H1 (cell line): ENCODE measurements at regions not wholly inside any gene's neighbourhood (a gene's known extent, or its start where the extent isn't known, plus 50 kb on each side); places are given as distances from the start of the nearest gene placed in this dataset.

ENCODE experiments used
- CTCF ChIA-PET: fragments of 300-600 bp; sonication (Branson Sonifier 250); formaldehyde crosslinking; loops from one replicate; lab custom pipeline; 2021; ENCODE audit not compliant: partially characterized antibody; lab: Charles Lee
- POLR2A ChIA-PET: fragments of 300-600 bp; sonication (Branson Sonifier 250); formaldehyde crosslinking; loops from one replicate; lab custom pipeline; 2021; ENCODE audit warnings: inconsistent platforms; ENCODE audit not compliant: partially characterized antibody; lab: Charles Lee
- DNase-seq, 2 experiments: peaks; one replicate each; pipeline versions ENCODE4 v3.0.0 to v3.0.0-alpha.2; 2010 to 2022; ENCODE audit warnings: low spot score in 2 of 2, low read depth in 1 of 2, mixed read lengths in 1 of 2
- FAIRE-seq: peaks from 2 replicates; lab custom pipeline; 2011; peaks lifted over from hg19 to GRCh38; lab: Jason Lieb, UNC
- H2AFZ ChIP-seq: 2 replicates; pipeline ENCODE4 v1.8.1; 2012; ENCODE audit warnings: low read length, inconsistent platforms
- H2AK5ac ChIP-seq: 2 replicates; pipeline ENCODE4 v1.6.1; 2013; ENCODE audit warnings: low read depth, low read length
- H2BK120ac ChIP-seq: replicated peaks from 2 replicates; pipeline ENCODE3; 2013; ENCODE audit warnings: low read depth, low read length, inconsistent platforms
- H2BK12ac ChIP-seq: 2 replicates; pipeline ENCODE4 v1.6.1; 2013; ENCODE audit warnings: low read depth, low read length
- H2BK15ac ChIP-seq: 2 replicates; pipeline ENCODE4 v1.6.1; 2013; ENCODE audit warnings: low read length
- H2BK20ac ChIP-seq: 2 replicates; pipeline ENCODE4 v1.6.1; 2013; ENCODE audit warnings: low read length
- H2BK5ac ChIP-seq: 2 replicates; pipeline ENCODE4 v1.6.1; 2013; ENCODE audit warnings: low read depth, low read length
- H3K14ac ChIP-seq: 2 replicates; pipeline ENCODE4 v1.6.1; 2013; ENCODE audit warnings: inconsistent platforms; ENCODE audit not compliant: insufficient read length
- H3K18ac ChIP-seq: 2 replicates; pipeline ENCODE4 v1.6.1; 2013; ENCODE audit warnings: low read length; ENCODE audit errors: extremely low read depth
- H3K23ac ChIP-seq: 2 replicates; pipeline ENCODE4 v1.6.1; 2013; ENCODE audit warnings: inconsistent platforms; ENCODE audit not compliant: insufficient read length
- H3K23me2 ChIP-seq: 2 replicates; pipeline ENCODE4 v1.6.1; 2013; ENCODE audit warnings: low read depth, low read length
- H3K27ac ChIP-seq: 2 replicates; pipeline ENCODE4 v1.6.1; 2011; ENCODE audit warnings: low read depth, low read length, inconsistent platforms
- H3K27me3 ChIP-seq, 4 experiments: replicated peaks in 1 of 4; 1 replicate in 1 of 4; 2 replicates in 3 of 4; pipeline versions ENCODE4 v1.6.1 to v1.8.1; 2011 to 2013; ENCODE audit warnings: low read length in 3 of 4, mild to moderate bottlenecking in 3 of 4, inconsistent platforms in 2 of 4, mixed read lengths in 2 of 4, moderate library complexity in 1 of 4; ENCODE audit not compliant: control insufficient read depth in 3 of 4, insufficient read depth in 3 of 4; ENCODE audit errors: extremely low read depth in 1 of 4
- H3K36me3 ChIP-seq, 4 experiments: 2 replicates each; pipeline versions ENCODE4 v1.6.1 to v1.8.1; 2011 to 2013; ENCODE audit warnings: mild to moderate bottlenecking in 4 of 4, low read length in 3 of 4, moderate library complexity in 2 of 4, control low read depth in 1 of 4, inconsistent platforms in 1 of 4; ENCODE audit not compliant: insufficient read depth in 4 of 4, control insufficient read depth in 2 of 4
- H3K4ac ChIP-seq: replicated peaks from 2 replicates; pipeline ENCODE3; 2013; ENCODE audit warnings: low read length, low read depth, mixed read lengths, inconsistent platforms; ENCODE audit not compliant: insufficient read length
- H3K4me1 ChIP-seq, 4 experiments: replicated peaks in 1 of 4; 1 replicate in 1 of 4; 2 replicates in 3 of 4; pipeline versions ENCODE4 v1.6.1 to v1.8.1; 2011 to 2013; ENCODE audit warnings: low read length in 3 of 4, inconsistent platforms in 2 of 4, mixed read lengths in 1 of 4; ENCODE audit not compliant: insufficient read depth in 4 of 4, control insufficient read depth in 3 of 4
- H3K4me2 ChIP-seq, 2 experiments: 2 replicates each; pipeline versions ENCODE4 v1.6.1 to v1.8.1; 2011 to 2013; ENCODE audit warnings: low read depth in 2 of 2, low read length in 2 of 2, control low read depth in 1 of 2, inconsistent platforms in 1 of 2, mild to moderate bottlenecking in 1 of 2; ENCODE audit not compliant: insufficient read depth in 1 of 2
- H3K4me3 ChIP-seq, 4 experiments: fragments of 200-600, 300-600 bp in 1 of 4; sonication (generic), shearing (Covaris generic), sonication (Bioruptor Twin) in 1 of 4; 2 replicates each; pipeline versions ENCODE4 v1.5.1 to v1.8.1; 2011 to 2016; ENCODE audit warnings: low read length in 4 of 4, low read depth in 3 of 4, control low read depth in 2 of 4, inconsistent platforms in 2 of 4, mild to moderate bottlenecking in 2 of 4, mixed read lengths in 1 of 4, moderate library complexity in 1 of 4; ENCODE audit not compliant: insufficient read depth in 2 of 4; ENCODE audit errors: extremely low read depth in 1 of 4
- H3K56ac ChIP-seq: replicated peaks from 2 replicates; pipeline ENCODE3; 2013; ENCODE audit warnings: low read depth, mild to moderate bottlenecking, mixed read lengths, low read length, inconsistent platforms; ENCODE audit not compliant: insufficient read length
- H3K79me1 ChIP-seq: 2 replicates; pipeline ENCODE4 v1.6.1; 2013; ENCODE audit warnings: low read depth, low read length, control low read depth
- H3K79me2 ChIP-seq, 2 experiments: 2 replicates each; pipeline versions ENCODE4 v1.6.1 to v1.8.1; 2012 to 2013; ENCODE audit warnings: low read length in 2 of 2, mild to moderate bottlenecking in 2 of 2, inconsistent platforms in 1 of 2; ENCODE audit not compliant: insufficient read depth in 2 of 2, control insufficient read depth in 1 of 2
- H3K9ac ChIP-seq, 4 experiments: replicated peaks in 1 of 4; 1 replicate in 1 of 4; 2 replicates in 3 of 4; pipeline versions ENCODE4 v1.6.1 to v1.8.1; 2011 to 2013; ENCODE audit warnings: low read depth in 3 of 4, low read length in 3 of 4, control low read depth in 2 of 4, mild to moderate bottlenecking in 2 of 4, moderate library complexity in 2 of 4, inconsistent platforms in 1 of 4; ENCODE audit errors: extremely low read depth in 1 of 4
- H3K9me3 ChIP-seq, 2 experiments: 2 replicates each; pipeline versions ENCODE4 v1.6.1 to v1.8.1; 2012 to 2013; ENCODE audit warnings: mild to moderate bottlenecking in 2 of 2, moderate library complexity in 2 of 2, control low read depth in 1 of 2, inconsistent platforms in 1 of 2, low read depth in 1 of 2, low read length in 1 of 2, mixed read lengths in 1 of 2; ENCODE audit not compliant: insufficient read depth in 2 of 2
- H4K20me1 ChIP-seq, 2 experiments: replicated peaks in 1 of 2; 2 replicates each; pipeline versions ENCODE3 to v1.8.1; 2011 to 2013; ENCODE audit warnings: inconsistent platforms in 2 of 2, low read length in 2 of 2, mild to moderate bottlenecking in 1 of 2; ENCODE audit not compliant: insufficient read depth in 2 of 2, control insufficient read depth in 1 of 2
- H4K5ac ChIP-seq: 2 replicates; pipeline ENCODE4 v1.6.1; 2013; ENCODE audit warnings: low read length, low read depth, mixed read lengths, inconsistent platforms; ENCODE audit not compliant: insufficient read length
- H4K8ac ChIP-seq: 2 replicates; pipeline ENCODE4 v1.8.0; 2013; ENCODE audit warnings: mild to moderate bottlenecking, moderate library complexity, low read length, inconsistent platforms; ENCODE audit not compliant: insufficient read depth; ENCODE audit errors: extremely low read depth
- H4K91ac ChIP-seq: replicated peaks from 2 replicates; pipeline ENCODE3; 2013; ENCODE audit warnings: low read length, mixed read lengths, inconsistent platforms; ENCODE audit not compliant: insufficient read length
- BACH1 ChIP-seq: IDR thresholded peaks from 2 replicates; pipeline ENCODE4 v1.6.1; 2012; ENCODE audit warnings: low read length, improper control_type of control experiment
- BCL11A ChIP-seq, 2 experiments: IDR thresholded peaks; one replicate each; pipeline ENCODE4 v1.6.1; 2011; ENCODE audit warnings: low read depth in 2 of 2, low read length in 2 of 2, mild to moderate bottlenecking in 2 of 2
- CHD1 ChIP-seq: IDR thresholded peaks from 2 replicates; pipeline ENCODE4 v1.6.1; 2012; ENCODE audit warnings: low read depth, low read length, improper control_type of control experiment
- FOSL1 ChIP-seq: IDR thresholded peaks from 2 replicates; pipeline ENCODE4 v1.6.1; 2011; ENCODE audit warnings: mild to moderate bottlenecking, low read depth, low read length, moderate library complexity; ENCODE audit not compliant: insufficient read depth
- HDAC2 ChIP-seq, 2 experiments: fragments of 300-600 bp in 1 of 2; sonication (generic) in 1 of 2; IDR thresholded peaks; 2 replicates each; pipeline ENCODE4 v1.6.1; 2011 to 2012; ENCODE audit warnings: low read depth in 2 of 2, low read length in 2 of 2, mild to moderate bottlenecking in 2 of 2, moderate library complexity in 2 of 2, borderline replicate concordance in 1 of 2, inconsistent platforms in 1 of 2
- NANOG ChIP-seq: IDR thresholded peaks from 2 replicates; pipeline ENCODE4 v1.6.1; 2011; ENCODE audit warnings: low read length, low read depth, mild to moderate bottlenecking, inconsistent platforms; ENCODE audit not compliant: insufficient read depth, poor library complexity, severe bottlenecking
- PHF8 ChIP-seq: fragments of 200-600 bp; sonication (generic); conservative IDR thresholded peaks from 2 replicates; pipeline ENCODE4 v1.7.1; 2012; ENCODE audit warnings: low read depth, mild to moderate bottlenecking, inconsistent platforms, low read length, moderate library complexity
- POLR2A ChIP-seq, 2 experiments: IDR thresholded peaks; 1 replicate in 1 of 2; 2 replicates in 1 of 2; pipeline ENCODE4 v1.6.1; 2011; ENCODE audit warnings: low read depth in 2 of 2, low read length in 2 of 2, mild to moderate bottlenecking in 2 of 2; ENCODE audit errors: control extremely low read depth in 1 of 2
- RFX5 ChIP-seq: IDR thresholded peaks from 2 replicates; pipeline ENCODE4 v1.6.1; 2011; ENCODE audit warnings: low read depth, low read length, improper control_type of control experiment, borderline replicate concordance
- SP4 ChIP-seq: IDR thresholded peaks from 2 replicates; pipeline ENCODE4 v1.6.1; 2012; ENCODE audit warnings: low read length, inconsistent platforms
- TCF12 ChIP-seq: IDR thresholded peaks from 2 replicates; pipeline ENCODE4 v1.6.1; 2011; ENCODE audit warnings: low read depth, mild to moderate bottlenecking, low read length
- WGBS, 2 experiments: shearing (Covaris generic) in 1 of 2; methylation state at CpG; one replicate each; pipeline versions ENCODE4 v1.1.6 to v1.1.7; 2013 to 2015; ENCODE audit warnings: low lambda C conversion rate in 2 of 2, mixed read lengths in 2 of 2, inconsistent platforms in 1 of 2, low coverage in 1 of 2, missing lambda C conversion rate in 1 of 2; ENCODE audit not compliant: insufficient replicate concordance in 2 of 2, insufficient coverage in 1 of 2, insufficient read length in 1 of 2; ENCODE audit errors: extremely low coverage in 1 of 2, missing lambda C conversion rate in 1 of 2; 5-methylcytosine and 5-hydroxymethylcytosine counted together

DNA sequence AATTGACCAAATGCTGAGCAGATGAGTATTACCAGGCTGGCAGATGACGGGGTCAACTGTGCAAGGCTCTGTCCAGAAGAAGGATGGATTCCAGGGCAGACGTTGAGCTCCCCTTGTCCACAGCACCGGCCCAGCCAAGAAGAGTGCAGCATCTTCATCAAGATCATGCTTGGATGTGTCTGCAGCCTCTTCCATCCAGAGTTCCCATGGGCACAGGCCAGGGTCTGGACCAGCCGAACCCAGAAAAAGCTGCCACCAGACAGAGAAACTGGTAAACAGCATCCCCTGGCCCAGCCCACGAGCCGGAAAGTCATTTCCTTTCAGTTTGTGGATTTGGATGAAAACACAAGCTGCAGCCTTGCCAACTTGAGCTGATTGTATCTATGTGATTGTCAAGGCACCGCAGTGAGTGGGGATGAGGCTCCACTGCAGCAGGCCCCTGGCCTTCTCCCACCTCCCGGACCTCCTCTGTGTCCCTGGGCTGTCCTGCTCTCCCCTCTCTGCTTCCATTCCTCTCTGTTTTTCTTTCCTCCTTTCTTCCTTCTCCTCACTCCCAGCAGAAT, 321.8 kb downstream of the TCERG1L start:
- DNase-seq = no peak
- CTCF ChIA-PET = interaction anchor here (0.6 to 1.5 kb wide), 4 partner anchors 20 to 206 kb away, joined by 3 to 6 read pairs (median 4); no protein-coding TSS in a partner anchor
- Histone ChIP-seq H3K23ac (no peak overlapping the region), H3K9ac (no peak overlapping the region), H3K4ac (no peak overlapping the region), H2BK5ac (no peak overlapping the region), H3K27ac (no peak overlapping the region), H3K79me2 (no peaks in the 10 kb centered on the region), H2BK120ac (no peak overlapping the region), H2BK12ac (no peak overlapping the region), H2BK20ac (no peak overlapping the region), H4K91ac (no peak overlapping the region), H3K14ac (no peak overlapping the region), H4K5ac (no peak overlapping the region), H3K4me2 (no peak overlapping the region), H2BK15ac (no peak overlapping the region), H3K4me1 (no peaks in the 10 kb centered on the region), H3K18ac (no peak overlapping the region), H3K56ac (no peak overlapping the region), H3K27me3 (no peaks in the 10 kb centered on the region), H2AFZ (no peak overlapping the region), H3K9me3 (no peaks in the 10 kb centered on the region; a peak in 1 of 4 replicates), H4K8ac (no peak overlapping the region), H4K20me1 (no peaks in the 10 kb centered on the region), H3K23me2 (no peaks in the 10 kb centered on the region), H3K36me3 (no peaks in the 10 kb centered on the region), H2AK5ac (no peak overlapping the region), H3K79me1 (no peaks in the 10 kb centered on the region), H3K4me3 (no peak overlapping the region)
- no peak for TF ChIP-seq FOSL1
- no peak for TF ChIP-seq CHD1
- no peak for TF ChIP-seq TCF12
- TF ChIP-seq POLR2A (IDR thresholded peaks at IDR 0.05; ENCODE audit: control extremely low read depth in 1 of 2, low read depth in 2 of 2, low read length in 2 of 2) = no peak
- no peak for TF ChIP-seq HDAC2 (IDR thresholded peaks at IDR 0.05; ENCODE audit: borderline replicate concordance in 1 of 2, low read depth in 2 of 2, low read length in 2 of 2)
- no peak for TF ChIP-seq PHF8
- no peak for TF ChIP-seq BACH1
- no peak for TF ChIP-seq RFX5
- TF ChIP-seq NANOG = no peak
- no peak for TF ChIP-seq SP4
- TF ChIP-seq BCL11A (IDR thresholded peaks at IDR 0.05; ENCODE audit: low read depth in 2 of 2, low read length in 2 of 2) = no peak
- WGBS, 2 experiments = 92% methylated on average over 8 of the region's 8 CpGs; no CpG with 5 or more reads in 1 of the 2 experiments
- POLR2A ChIA-PET = no interaction called here
- no peak for FAIRE-seq
